Ishikawa (cell line): ENCODE measurements at regions not wholly inside any gene's neighbourhood (a gene's known extent, or its start where the extent isn't known, plus 50 kb on each side); places are given as distances from the start of the nearest gene placed in this dataset.

Experiments used
- EP300 ChIP-seq: IDR thresholded peaks from 2 replicates; pipeline ENCODE4 v1.6.1; 2012; ENCODE audit warnings: borderline replicate concordance
- RAD21 ChIP-seq: IDR thresholded peaks from 2 replicates; pipeline ENCODE4 v1.6.1; 2012; ENCODE audit warnings: low read depth
- YY1 ChIP-seq: IDR thresholded peaks from 2 replicates; pipeline ENCODE4 v1.6.1; 2012; ENCODE audit warnings: low read depth
- TF ChIP-seq, protein P1 (sequence below): IDR thresholded peaks from 2 replicates; pipeline ENCODE4 v1.6.1; 2012

DNA sequence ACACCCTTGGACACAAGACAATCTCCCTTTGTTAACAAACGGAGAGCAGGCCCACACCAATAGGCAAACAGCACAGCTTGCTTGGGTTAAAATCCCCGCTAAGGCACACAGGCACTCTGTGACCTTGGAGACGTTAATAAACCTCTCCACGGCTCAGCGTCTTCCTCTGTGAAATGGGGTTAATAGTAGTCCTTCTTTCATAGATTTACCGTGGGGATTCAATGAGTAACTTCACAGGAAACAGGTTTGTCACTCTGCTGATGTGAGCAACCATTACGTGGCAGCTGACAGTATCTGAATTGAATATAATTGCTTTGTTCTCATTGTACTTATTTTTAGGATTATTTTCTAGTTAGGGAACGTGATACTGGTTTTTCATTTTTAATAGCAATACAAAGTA, 65.2 kb upstream of the ADRA1B start:
- no peak for TF ChIP-seq EP300
- TF ChIP-seq, protein P1, sequence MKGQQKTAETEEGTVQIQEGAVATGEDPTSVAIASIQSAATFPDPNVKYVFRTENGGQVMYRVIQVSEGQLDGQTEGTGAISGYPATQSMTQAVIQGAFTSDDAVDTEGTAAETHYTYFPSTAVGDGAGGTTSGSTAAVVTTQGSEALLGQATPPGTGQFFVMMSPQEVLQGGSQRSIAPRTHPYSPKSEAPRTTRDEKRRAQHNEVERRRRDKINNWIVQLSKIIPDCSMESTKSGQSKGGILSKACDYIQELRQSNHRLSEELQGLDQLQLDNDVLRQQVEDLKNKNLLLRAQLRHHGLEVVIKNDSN: no peak
- no peak for TF ChIP-seq RAD21
- no peak for TF ChIP-seq YY1
